Endodermal cell (in vitro differentiated cells): ENCODE measurements at regions not wholly inside any gene's neighbourhood (a gene's known extent, or its start where the extent isn't known, plus 50 kb on each side); places are given as distances from the start of the nearest gene placed in this dataset.

Source experiments
- DNase-seq: peaks from one replicate; pipeline ENCODE4 v3.0.0-alpha.2; 2017
- H3K27ac ChIP-seq: 2 replicates; pipeline ENCODE4 v1.5.1; 2013; ENCODE audit warnings: mild to moderate bottlenecking, low read depth, low read length, moderate library complexity
- H3K27me3 ChIP-seq: 2 replicates; pipeline ENCODE4 v1.6.1; 2013; ENCODE audit warnings: mild to moderate bottlenecking, low read length, moderate library complexity; ENCODE audit not compliant: insufficient read depth, control insufficient read depth, poor library complexity, severe bottlenecking
- H3K36me3 ChIP-seq: 2 replicates; pipeline ENCODE4 v1.7.0; 2013; ENCODE audit warnings: mild to moderate bottlenecking, low read length, moderate library complexity; ENCODE audit not compliant: control insufficient read depth, insufficient read depth
- H3K4me1 ChIP-seq: one replicate; pipeline ENCODE4 v1.7.0; 2013; ENCODE audit warnings: low read length; ENCODE audit not compliant: control insufficient read depth, insufficient read depth
- H3K4me3 ChIP-seq: 2 replicates; pipeline ENCODE4 v1.5.1; 2013; ENCODE audit warnings: mild to moderate bottlenecking, low read length, moderate library complexity
- H3K9ac ChIP-seq: 2 replicates; pipeline ENCODE4 v1.6.1; 2013; ENCODE audit warnings: mild to moderate bottlenecking, low read length, moderate library complexity; ENCODE audit not compliant: poor library complexity, severe bottlenecking; ENCODE audit errors: extremely low read depth
- H3K9me3 ChIP-seq: 2 replicates; pipeline ENCODE4 v1.6.1; 2013; ENCODE audit warnings: mild to moderate bottlenecking, low read length, moderate library complexity; ENCODE audit not compliant: control insufficient read depth
- H3K27ac Mint-ChIP-seq: 2 replicates; pipeline ENCODE4 v1.8.0; 2020; ENCODE audit warnings: mixed read lengths
- H3K27me3 Mint-ChIP-seq: 2 replicates; pipeline ENCODE4 v1.8.0; 2021; ENCODE audit warnings: mild to moderate bottlenecking, mixed read lengths; ENCODE audit not compliant: insufficient read depth
- H3K36me3 Mint-ChIP-seq: 2 replicates; pipeline ENCODE4 v1.8.0; 2020; ENCODE audit warnings: low read depth, mixed read lengths
- H3K4me1 Mint-ChIP-seq: 2 replicates; pipeline ENCODE4 v1.8.0; 2020; ENCODE audit warnings: mixed read lengths
- H3K4me3 Mint-ChIP-seq: 2 replicates; pipeline ENCODE4 v1.8.0; 2020; ENCODE audit warnings: mild to moderate bottlenecking, moderate library complexity, mixed read lengths
- H3K9me3 Mint-ChIP-seq: 2 replicates; pipeline ENCODE4 v1.8.0; 2020; ENCODE audit warnings: mild to moderate bottlenecking, mixed read lengths
- CTCF ChIP-seq: fragments of 200-600 bp; sonication (generic); conservative IDR thresholded peaks from 2 replicates; pipeline ENCODE4 v1.5.0; 2021; ENCODE audit warnings: antibody characterized with exemption, mild to moderate bottlenecking
- WGBS, 2 experiments: methylation state at CpG; one replicate each; pipeline versions ENCODE4 v1.1.5 to v1.1.7; 2013; ENCODE audit warnings: missing lambda C conversion rate in 2 of 2, mixed read lengths in 1 of 2; ENCODE audit not compliant: insufficient coverage in 1 of 2, insufficient read length in 1 of 2; 5-methylcytosine and 5-hydroxymethylcytosine counted together

DNA sequence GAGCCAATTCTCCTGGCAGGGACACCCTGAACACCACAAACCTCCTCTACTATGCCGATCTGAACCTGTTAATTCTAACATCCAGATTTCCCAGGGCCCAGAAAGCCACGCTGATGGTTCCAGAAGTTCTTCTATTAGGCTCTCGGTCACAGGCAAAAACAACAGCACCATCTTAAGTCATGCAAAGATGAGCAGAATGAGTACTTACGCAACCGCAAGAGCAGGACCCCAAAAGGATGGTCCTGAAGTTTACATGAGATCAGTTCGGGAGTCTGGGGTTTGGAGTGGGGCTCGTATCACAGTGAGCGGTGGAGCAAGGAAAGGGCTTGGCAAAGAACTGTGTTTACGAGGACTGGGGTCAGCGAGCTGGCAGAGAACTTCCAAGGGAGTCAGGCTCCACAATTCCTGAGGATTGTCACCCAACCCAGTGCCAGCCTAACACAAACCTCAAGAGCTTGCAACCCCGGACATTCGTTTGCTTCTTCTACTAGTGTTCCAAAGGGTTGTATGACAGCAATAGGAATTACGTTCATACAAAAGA lies 532.6 kb downstream of the TNS3 start:
- no peaks in the 10 kb centered on the region for H3K9me3 ChIP-seq
- 94% methylated on average over 6 to 13 of the region's 13 CpGs for WGBS, 2 experiments
- H3K4me3 Mint-ChIP-seq: no peak overlapping the region
- peaks cover 6% of the 10 kb centered on the region for H3K9me3 Mint-ChIP-seq
- TF ChIP-seq CTCF: no peak
- no peak overlapping the region for H3K4me3 ChIP-seq
- H3K27me3 ChIP-seq: no peaks in the 10 kb centered on the region
- H3K36me3 ChIP-seq: no peaks in the 10 kb centered on the region
- no peak for DNase-seq
- no peaks in the 10 kb centered on the region for H3K4me1 ChIP-seq
- peaks cover 23% of the 10 kb centered on the region for H3K4me1 Mint-ChIP-seq
- no peak overlapping the region for H3K27ac ChIP-seq
- no peaks in the 10 kb centered on the region for H3K36me3 Mint-ChIP-seq
- H3K9ac ChIP-seq: no peak overlapping the region
- no peak overlapping the region for H3K27ac Mint-ChIP-seq
- peaks cover 6% of the 10 kb centered on the region for H3K27me3 Mint-ChIP-seq

DNA sequence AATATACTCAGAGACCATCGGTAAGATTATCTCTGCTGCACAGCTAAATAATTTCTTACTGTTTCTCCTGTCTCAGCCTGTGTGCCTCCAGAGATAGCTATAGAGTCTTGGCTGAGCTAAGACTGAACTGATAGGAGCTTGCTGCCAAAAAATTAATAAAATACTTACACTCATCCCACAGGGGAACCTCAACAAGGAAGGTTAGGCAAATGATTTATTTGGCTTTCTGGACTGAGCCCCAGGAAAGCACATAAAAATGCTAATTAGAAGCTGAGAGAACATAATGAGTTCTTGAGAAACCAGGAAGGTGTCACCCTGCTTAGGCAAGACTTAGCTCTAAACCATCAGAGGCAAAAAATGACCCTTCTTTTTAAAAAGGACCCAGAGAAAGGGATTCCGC lies 534.5 kb downstream of the TNS3 start:
- no peak overlapping the region for H3K4me3 Mint-ChIP-seq
- H3K4me1 Mint-ChIP-seq: peaks cover 23% of the 10 kb centered on the region
- Histone ChIP-seq H3K9me3 (no peaks in the 10 kb centered on the region), H3K9ac (no peak overlapping the region), H3K4me1 (no peaks in the 10 kb centered on the region), H3K4me3 (no peak overlapping the region), H3K27me3 (no peaks in the 10 kb centered on the region), H3K36me3 (no peaks in the 10 kb centered on the region), H3K27ac (no peak overlapping the region)
- H3K36me3 Mint-ChIP-seq: no peaks in the 10 kb centered on the region
- H3K27me3 Mint-ChIP-seq: peaks cover 6% of the 10 kb centered on the region
- TF ChIP-seq CTCF: no peak
- H3K27ac Mint-ChIP-seq: no peak overlapping the region
- DNase-seq: no peak
- 84 to 87% methylated on average over 2 of the region's 2 CpGs for WGBS, 2 experiments
- H3K9me3 Mint-ChIP-seq: no peaks in the 10 kb centered on the region

GRCh38 chr7:47046949-47047348 lies 535.0 kb downstream of the TNS3 start:
- no peaks in the 10 kb centered on the region for H3K36me3 ChIP-seq
- DNase-seq: peak; percentile 63
- no peaks in the 10 kb centered on the region for H3K9me3 ChIP-seq
- H3K27ac Mint-ChIP-seq: no peak overlapping the region
- H3K27me3 ChIP-seq: no peaks in the 10 kb centered on the region
- H3K4me3 ChIP-seq: no peak overlapping the region
- no peak overlapping the region for H3K4me3 Mint-ChIP-seq
- no peak overlapping the region for H3K9ac ChIP-seq
- peaks cover 10% of the 10 kb centered on the region for H3K27me3 Mint-ChIP-seq
- no peaks in the 10 kb centered on the region for H3K9me3 Mint-ChIP-seq
- TF ChIP-seq CTCF: no peak
- 93 to 94% methylated on average over 2 to 9 of the region's 9 CpGs for WGBS, 2 experiments
- H3K36me3 Mint-ChIP-seq: no peaks in the 10 kb centered on the region
- peaks cover 23% of the 10 kb centered on the region for H3K4me1 Mint-ChIP-seq
- H3K27ac ChIP-seq: no peak overlapping the region
- H3K4me1 ChIP-seq: no peaks in the 10 kb centered on the region
